Adrenal gland (tissue), 9 donors: ENCODE measurements at regions not wholly inside any gene's neighbourhood (a gene's known extent, or its start where the extent isn't known, plus 50 kb on each side); places are given as distances from the start of the nearest gene placed in this dataset.
A peak's percentile ranks its signal among the peaks of the same experiment; 100 is the strongest.

ENCODE experiments used
- DNase-seq, 7 donors: peaks; one replicate each; pipeline ENCODE4 v3.0.0-alpha.2; 2019 to 2020
- H3K27ac ChIP-seq, 5 donors: fragments of 200-600 bp; sonication (generic) in 4 of 5; 1 replicate in 3 of 5; 2 replicates in 2 of 5; pipeline versions ENCODE4 v1.5.1 to v1.8.0; 2016 to 2020; ENCODE audit warnings: mild to moderate bottlenecking in 1 of 5
- H3K27me3 ChIP-seq: fragments of 200-600 bp; 2 replicates; pipeline ENCODE4 v1.8.0; 2021
- H3K36me3 ChIP-seq, 2 donors: fragments of 200-600 bp; replicated peaks in 1 of 2; 1 replicate in 1 of 2; 2 replicates in 1 of 2; pipeline versions ENCODE4 v1.5.1 to v1.8.0; 2018 to 2022
- H3K4me1 ChIP-seq, 2 donors: fragments of 200-600 bp; replicated peaks in 1 of 2; 1 replicate in 1 of 2; 2 replicates in 1 of 2; pipeline versions ENCODE4 v1.5.1 to v1.8.0; 2018 to 2021
- H3K4me3 ChIP-seq, 4 donors: fragments of 200-600 bp; sonication (generic) in 3 of 4; one replicate each; pipeline ENCODE4 v1.5.1; 2016 to 2018
- H3K9me3 ChIP-seq, 3 donors: fragments of 200-600 bp; sonication (generic) in 1 of 3; replicated peaks in 1 of 3; 1 replicate in 2 of 3; 2 replicates in 1 of 3; pipeline versions ENCODE4 v1.5.1 to v1.8.0; 2016 to 2021
- POLR2A ChIP-seq, 2 donors: fragments of 450-650 bp; IDR thresholded peaks; one replicate each; pipeline ENCODE4 v1.6.1; 2017; ENCODE audit warnings: antibody characterized with exemption in 2 of 2, mild to moderate bottlenecking in 2 of 2, moderate library complexity in 1 of 2
- WGBS, 4 donors: extraction: QIAGEN DNeasy Blood & Tissue Kit in 2 of 4; methylation state at CpG; one replicate each; pipeline versions ENCODE4 v1.1.5 to v1.1.7; 2013 to 2017; 5-methylcytosine and 5-hydroxymethylcytosine counted together
- intact Hi-C, 2 donors: fragments of 100-400 bp; cut with DNase I; formaldehyde crosslinking; loops; one replicate each; pipeline versions ENCODE4 v1.14.1 to v1.15.0; 2022 to 2023
- TF ChIP-seq, protein P1 (sequence below), 6 experiments: fragments of 450-650 bp in 4 of 6; fragments of 200-600 bp in 2 of 6; sonication (generic) in 1 of 6; IDR thresholded peaks; 1 replicate in 5 of 6; 2 replicates in 1 of 6; pipeline versions ENCODE4 v1.5.1 to v1.8.0; 2016 to 2021; ENCODE audit warnings: antibody characterized with exemption in 6 of 6, mild to moderate bottlenecking in 2 of 6, moderate library complexity in 1 of 6
- donor health status: healthy with polysubstance abuse.
- donor health status: Bipolar disorder and iron deficiency.
- donor health status: DM: yes; HTN: yes; CAD: no.
- donor health status: DM: no; HTN: no; CAD: no.
- donor health status: DM: no; HTN: no; CAD: no.

- TF ChIP-seq, protein P1, sequence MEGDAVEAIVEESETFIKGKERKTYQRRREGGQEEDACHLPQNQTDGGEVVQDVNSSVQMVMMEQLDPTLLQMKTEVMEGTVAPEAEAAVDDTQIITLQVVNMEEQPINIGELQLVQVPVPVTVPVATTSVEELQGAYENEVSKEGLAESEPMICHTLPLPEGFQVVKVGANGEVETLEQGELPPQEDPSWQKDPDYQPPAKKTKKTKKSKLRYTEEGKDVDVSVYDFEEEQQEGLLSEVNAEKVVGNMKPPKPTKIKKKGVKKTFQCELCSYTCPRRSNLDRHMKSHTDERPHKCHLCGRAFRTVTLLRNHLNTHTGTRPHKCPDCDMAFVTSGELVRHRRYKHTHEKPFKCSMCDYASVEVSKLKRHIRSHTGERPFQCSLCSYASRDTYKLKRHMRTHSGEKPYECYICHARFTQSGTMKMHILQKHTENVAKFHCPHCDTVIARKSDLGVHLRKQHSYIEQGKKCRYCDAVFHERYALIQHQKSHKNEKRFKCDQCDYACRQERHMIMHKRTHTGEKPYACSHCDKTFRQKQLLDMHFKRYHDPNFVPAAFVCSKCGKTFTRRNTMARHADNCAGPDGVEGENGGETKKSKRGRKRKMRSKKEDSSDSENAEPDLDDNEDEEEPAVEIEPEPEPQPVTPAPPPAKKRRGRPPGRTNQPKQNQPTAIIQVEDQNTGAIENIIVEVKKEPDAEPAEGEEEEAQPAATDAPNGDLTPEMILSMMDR (IDR thresholded peaks at IDR 0.05), result no peak
- no peak for TF ChIP-seq POLR2A (IDR thresholded peaks at IDR 0.05)
- H3K27me3 ChIP-seq, result no peaks in the 10 kb centered on the region
- DNase-seq, result no peak
- H3K4me1 ChIP-seq, result no peaks in the 10 kb centered on the region
- H3K4me3 ChIP-seq, result no peak overlapping the region
- intact Hi-C loops, result no loop called here
- no peaks in the 10 kb centered on the region for H3K9me3 ChIP-seq
- whole genome bisulfite sequencing, 4 donors, result 70 to 93% (median 87%) methylated on average over 2 to 5 of the region's 5 CpGs
- H3K36me3 ChIP-seq, result no peaks in the 10 kb centered on the region
- no peak overlapping the region for H3K27ac ChIP-seq
Observed at GRCh38 chr20:23186808-23187207, 100.7 kb upstream of the CD93 start.

DNA sequence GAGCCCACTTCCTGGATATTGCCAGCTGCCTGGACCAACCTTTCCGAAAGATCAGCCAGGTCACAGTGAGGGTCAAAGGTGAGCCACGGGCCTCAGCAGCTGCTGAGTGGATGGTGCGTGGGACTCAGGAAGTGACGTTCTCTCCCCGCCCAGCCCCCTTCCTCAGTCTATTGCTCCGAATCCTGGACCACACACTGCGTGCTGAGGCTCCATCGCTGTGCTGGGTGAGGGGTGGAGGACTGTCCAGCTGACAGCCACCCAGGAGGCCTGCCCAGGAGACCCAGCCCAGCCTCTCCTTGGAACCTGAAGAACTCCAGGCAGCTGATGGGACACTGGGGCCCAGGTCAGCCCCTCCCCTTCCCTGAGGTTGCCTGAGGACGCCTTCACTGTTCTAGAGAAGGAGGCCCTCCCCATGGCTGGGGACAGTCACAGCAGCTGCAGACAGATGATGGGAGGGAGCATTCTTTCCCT, 94.4 kb upstream of the CD93 start:
- Histone ChIP-seq H3K36me3 (no peaks in the 10 kb centered on the region), H3K27ac (peak overlapping the region in 2 of 5 donors; percentile 45 to 69), H3K4me3 (no peak overlapping the region), H3K27me3 (no peaks in the 10 kb centered on the region), H3K9me3 (no peaks in the 10 kb centered on the region), H3K4me1 (no peaks in the 10 kb centered on the region)
- WGBS, 4 donors, result 48 to 70% (median 58%) methylated on average over 5 to 9 of the region's 9 CpGs
- TF ChIP-seq, protein P1 (IDR thresholded peaks at IDR 0.05), result no peak
- no peak for TF ChIP-seq POLR2A (IDR thresholded peaks at IDR 0.05)
- DNase-seq, result peak in 6 of 7 donors; percentile 40 to 80 (median 54)
- intact Hi-C loops, result no loop called here

DNA sequence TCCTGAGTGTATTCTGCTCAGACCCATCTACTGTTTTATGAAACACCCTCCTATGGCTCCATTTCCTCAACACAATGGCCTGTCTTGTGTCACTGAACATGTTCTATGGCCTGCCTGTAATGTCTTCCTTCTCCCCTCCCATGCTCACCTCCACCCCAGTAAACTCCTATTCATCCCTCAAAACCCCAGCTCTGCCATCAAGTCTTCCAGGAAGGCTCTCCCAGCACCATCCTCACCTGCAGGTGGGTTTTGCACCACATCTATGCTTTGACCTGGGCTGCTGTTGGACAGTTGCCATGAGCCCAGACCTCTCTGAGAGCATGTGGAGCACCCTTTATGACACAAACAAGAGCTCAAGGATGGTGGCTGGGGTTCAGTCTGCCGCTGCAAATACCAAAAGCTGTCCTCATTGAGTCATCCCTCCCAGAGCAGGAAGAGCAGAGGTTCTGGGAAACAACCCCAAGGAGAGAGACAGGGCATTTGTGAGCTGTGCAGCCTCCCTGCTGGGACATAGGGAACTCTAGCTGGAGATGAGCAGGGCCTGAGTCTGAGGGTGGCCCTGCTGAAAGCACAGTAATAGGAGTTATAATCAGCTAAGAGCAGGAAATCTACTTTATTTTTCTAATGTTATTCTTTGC, 93.8 kb upstream of the CD93 start:
- 57 to 88% (median 62%) methylated on average over 1 of the region's 1 CpG for WGBS, 4 donors
- Histone ChIP-seq H3K4me3 (no peak overlapping the region), H3K4me1 (no peaks in the 10 kb centered on the region), H3K9me3 (no peaks in the 10 kb centered on the region), H3K36me3 (no peaks in the 10 kb centered on the region), H3K27ac (peak overlapping the region in 2 of 5 donors; percentile 45 to 69), H3K27me3 (no peaks in the 10 kb centered on the region)
- intact Hi-C loops, result no loop called here
- TF ChIP-seq, protein P1 (IDR thresholded peaks at IDR 0.05), result no peak
- no peak for TF ChIP-seq POLR2A (IDR thresholded peaks at IDR 0.05)
- DNase-seq, result peak in 1 of 7 donors; percentile 52

GRCh38 chr20:23178806-23179205, 92.7 kb upstream of the CD93 start:
- intact Hi-C loops, result no loop called here
- Histone ChIP-seq H3K4me1 (no peaks in the 10 kb centered on the region), H3K27ac (no peak overlapping the region), H3K9me3 (no peaks in the 10 kb centered on the region), H3K4me3 (no peak overlapping the region), H3K27me3 (no peaks in the 10 kb centered on the region), H3K36me3 (no peaks in the 10 kb centered on the region)
- WGBS, 4 donors, result 19 to 34% (median 24%) methylated on average over 3 of the region's 3 CpGs
- peak in 3 of 7 donors; percentile 35 to 68 (median 35) for DNase-seq
- no peak for TF ChIP-seq POLR2A (IDR thresholded peaks at IDR 0.05)
- TF ChIP-seq, protein P1 (IDR thresholded peaks at IDR 0.05), result peak in 3 of 6 experiments; percentile 20 to 40 (median 24)
